ENCODE measurements at regions not wholly inside any gene's neighbourhood (a gene's known extent, or its start where the extent isn't known, plus 50 kb on each side); places are given as distances from the start of the nearest gene placed in this dataset.

GRCh38 chr1:34639701-34640100 is 115.1 kb upstream of the GJB5 start:
- TF ChIP-seq, protein P1, sequence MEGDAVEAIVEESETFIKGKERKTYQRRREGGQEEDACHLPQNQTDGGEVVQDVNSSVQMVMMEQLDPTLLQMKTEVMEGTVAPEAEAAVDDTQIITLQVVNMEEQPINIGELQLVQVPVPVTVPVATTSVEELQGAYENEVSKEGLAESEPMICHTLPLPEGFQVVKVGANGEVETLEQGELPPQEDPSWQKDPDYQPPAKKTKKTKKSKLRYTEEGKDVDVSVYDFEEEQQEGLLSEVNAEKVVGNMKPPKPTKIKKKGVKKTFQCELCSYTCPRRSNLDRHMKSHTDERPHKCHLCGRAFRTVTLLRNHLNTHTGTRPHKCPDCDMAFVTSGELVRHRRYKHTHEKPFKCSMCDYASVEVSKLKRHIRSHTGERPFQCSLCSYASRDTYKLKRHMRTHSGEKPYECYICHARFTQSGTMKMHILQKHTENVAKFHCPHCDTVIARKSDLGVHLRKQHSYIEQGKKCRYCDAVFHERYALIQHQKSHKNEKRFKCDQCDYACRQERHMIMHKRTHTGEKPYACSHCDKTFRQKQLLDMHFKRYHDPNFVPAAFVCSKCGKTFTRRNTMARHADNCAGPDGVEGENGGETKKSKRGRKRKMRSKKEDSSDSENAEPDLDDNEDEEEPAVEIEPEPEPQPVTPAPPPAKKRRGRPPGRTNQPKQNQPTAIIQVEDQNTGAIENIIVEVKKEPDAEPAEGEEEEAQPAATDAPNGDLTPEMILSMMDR (IDR thresholded peaks at IDR 0.05): no peak
- TF ChIP-seq ZFX (IDR thresholded peaks at IDR 0.05; ENCODE audit: borderline replicate concordance): no peak
